ENCODE measurements at regions not wholly inside any gene's neighbourhood (a gene's known extent, or its start where the extent isn't known, plus 50 kb on each side); places are given as distances from the start of the nearest gene placed in this dataset.

DNA sequence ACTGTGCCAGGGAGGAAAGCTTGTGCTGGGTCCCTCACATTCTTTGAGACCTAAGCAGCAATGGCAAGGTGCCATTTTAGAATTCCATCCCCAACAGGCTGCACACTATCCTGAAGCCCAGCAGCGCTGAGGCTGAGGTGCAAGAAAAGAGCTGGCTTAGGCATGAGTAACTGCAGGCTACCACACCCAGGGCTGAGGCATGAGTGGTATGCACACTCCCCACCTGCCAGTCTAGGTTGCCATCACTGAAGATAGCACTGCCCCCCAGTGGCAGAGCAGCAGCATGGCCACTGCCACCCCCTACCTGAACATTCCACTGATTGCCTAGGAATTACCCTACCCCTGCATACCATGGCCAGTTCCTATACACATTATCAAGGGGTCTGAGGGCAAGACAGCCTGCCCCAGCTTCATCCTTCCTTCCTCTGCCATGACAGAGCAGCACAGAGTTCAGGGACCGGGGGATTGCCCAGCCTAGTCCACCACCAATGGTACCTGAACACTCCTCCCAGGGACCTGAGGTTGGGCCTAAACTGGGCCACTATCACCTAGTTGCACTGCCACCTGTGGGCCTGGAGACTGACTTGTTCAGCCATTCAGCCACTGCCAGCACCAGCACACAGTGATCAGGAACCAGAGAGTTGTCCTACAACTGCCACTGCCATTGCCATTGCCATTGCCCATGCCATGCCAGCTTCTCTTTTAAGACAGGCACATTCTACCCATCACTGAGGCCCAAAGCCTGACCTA lies 129.8 kb downstream of the SATB1 start:
- TF ChIP-seq POLR2AphosphoS5 (IDR thresholded peaks at IDR 0.05; ENCODE audit: low read depth, low read length) (no peak), POLR2A (IDR thresholded peaks at IDR 0.05; ENCODE audit: low read depth, low read length) (no peak), TAF1 (IDR thresholded peaks at IDR 0.05; ENCODE audit: borderline replicate concordance, low read depth, low read length) (no peak)
- peak; percentile 1 for DNase-seq (ENCODE audit: insufficient read length)
- peak; percentile 76 for FAIRE-seq

DNA sequence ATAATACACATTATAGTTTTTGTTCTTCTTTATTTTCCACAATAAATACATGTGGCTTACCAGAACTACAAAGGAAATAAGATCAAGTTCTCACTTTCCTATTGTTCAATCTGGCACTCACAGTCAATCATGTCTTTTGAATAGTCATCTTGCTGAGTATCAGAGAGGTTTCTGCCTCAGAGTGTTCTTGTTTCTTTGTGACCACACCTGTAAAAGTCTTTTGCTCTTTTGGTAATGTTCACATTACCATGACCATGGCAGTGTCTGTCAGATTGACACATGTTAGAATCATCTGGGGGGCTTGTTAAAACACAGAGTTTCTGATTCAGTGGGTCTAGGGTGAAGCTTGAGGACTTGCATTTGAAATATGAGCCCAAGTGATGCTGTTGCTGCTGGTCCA lies 135.0 kb downstream of the SATB1 start:
- FAIRE-seq (no peak), DNase-seq (ENCODE audit: insufficient read length) (no peak)
- TF ChIP-seq POLR2A (IDR thresholded peaks at IDR 0.05; ENCODE audit: low read depth, low read length): no peak
- no peak for TF ChIP-seq POLR2AphosphoS5 (IDR thresholded peaks at IDR 0.05; ENCODE audit: low read depth, low read length)
- no peak for TF ChIP-seq TAF1 (IDR thresholded peaks at IDR 0.05; ENCODE audit: borderline replicate concordance, low read depth, low read length)

DNA sequence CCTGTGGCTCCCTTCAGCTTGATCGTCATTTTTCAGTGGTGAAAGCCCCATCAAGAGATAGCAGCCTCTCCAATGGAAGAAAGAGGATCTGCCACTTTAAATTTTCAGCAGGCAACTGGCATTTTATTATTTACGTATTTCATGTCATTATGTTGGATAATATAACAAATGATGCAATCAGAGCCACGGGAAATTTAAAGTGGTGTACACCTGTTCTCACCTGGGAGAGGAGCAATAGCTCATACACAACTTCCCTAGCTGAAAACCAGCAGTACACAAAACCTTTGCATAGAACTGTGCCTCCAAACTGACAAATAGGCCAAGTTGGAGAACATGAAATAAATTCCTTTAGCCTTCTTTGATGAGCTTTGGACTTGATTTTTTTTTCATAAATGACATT lies 136.9 kb downstream of the SATB1 start:
- DNase-seq (ENCODE audit: insufficient read length) (no peak), FAIRE-seq (no peak)
- TF ChIP-seq POLR2AphosphoS5 (IDR thresholded peaks at IDR 0.05; ENCODE audit: low read depth, low read length) (no peak), TAF1 (IDR thresholded peaks at IDR 0.05; ENCODE audit: borderline replicate concordance, low read depth, low read length) (no peak), POLR2A (IDR thresholded peaks at IDR 0.05; ENCODE audit: low read depth, low read length) (no peak)

DNA sequence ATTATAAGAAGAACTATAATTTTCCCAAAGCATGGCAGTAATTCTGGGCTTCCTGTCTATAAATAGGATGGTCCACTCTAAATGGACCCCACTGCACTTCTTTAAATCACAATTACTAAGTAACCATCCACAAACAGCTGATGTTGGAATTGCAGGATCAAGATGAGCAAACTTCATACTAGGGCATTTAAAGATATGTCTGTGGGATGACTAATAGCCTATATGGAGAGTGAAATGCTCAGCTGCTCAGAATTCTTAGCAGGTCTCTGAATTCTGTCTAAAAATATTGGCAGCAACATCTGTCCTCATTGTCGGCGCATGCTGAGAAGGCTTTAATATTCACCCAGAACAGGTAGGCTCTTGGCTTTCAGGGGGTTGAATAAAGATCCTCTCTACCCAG lies 140.4 kb downstream of the SATB1 start:
- FAIRE-seq: no peak
- no peak for DNase-seq (ENCODE audit: insufficient read length)
- TF ChIP-seq POLR2A (IDR thresholded peaks at IDR 0.05; ENCODE audit: low read depth, low read length) (no peak), TAF1 (IDR thresholded peaks at IDR 0.05; ENCODE audit: borderline replicate concordance, low read depth, low read length) (no peak), POLR2AphosphoS5 (IDR thresholded peaks at IDR 0.05; ENCODE audit: low read depth, low read length) (no peak)

DNA sequence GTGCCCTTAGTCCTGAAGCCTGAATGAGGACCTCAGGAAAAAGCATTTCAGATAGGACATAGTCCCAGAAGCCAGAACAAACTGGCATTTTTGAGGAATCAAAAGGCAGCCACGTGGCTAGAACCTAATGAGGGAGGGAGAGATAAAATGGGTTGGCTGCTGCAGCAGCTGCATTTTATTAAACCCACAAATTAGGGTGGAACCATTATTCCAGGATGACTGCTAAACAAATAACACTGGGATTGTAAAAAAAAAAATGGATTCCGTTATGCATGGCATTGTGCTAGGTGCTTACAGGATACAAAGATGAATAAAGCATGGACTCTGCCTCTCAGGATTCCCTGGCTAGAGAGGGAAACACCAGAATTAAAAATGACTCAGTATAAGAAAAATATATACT lies 141.5 kb downstream of the SATB1 start:
- FAIRE-seq (no peak), DNase-seq (ENCODE audit: insufficient read length) (no peak)
- no peak for TF ChIP-seq POLR2AphosphoS5 (IDR thresholded peaks at IDR 0.05; ENCODE audit: low read depth, low read length)
- TF ChIP-seq TAF1 (IDR thresholded peaks at IDR 0.05; ENCODE audit: borderline replicate concordance, low read depth, low read length): no peak
- no peak for TF ChIP-seq POLR2A (IDR thresholded peaks at IDR 0.05; ENCODE audit: low read depth, low read length)

DNA sequence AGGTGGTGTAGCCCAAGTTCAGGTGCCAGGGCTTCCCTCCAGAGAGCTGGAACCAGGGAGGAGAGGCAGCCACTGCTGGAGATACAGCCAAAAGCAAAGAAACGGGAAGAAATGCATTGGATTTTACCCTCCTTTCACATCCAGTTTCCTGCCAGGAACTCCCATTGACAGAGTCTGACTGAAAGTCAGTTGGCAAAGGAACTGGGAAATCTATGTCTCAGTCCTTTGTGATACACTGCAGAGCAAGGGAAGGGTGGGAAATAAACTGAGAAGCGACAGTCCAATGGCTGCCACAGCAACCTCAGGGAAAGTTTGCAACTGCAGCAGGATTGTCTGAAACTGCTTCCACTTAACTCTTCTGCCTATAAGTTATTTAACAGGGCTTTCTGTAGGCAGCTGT lies 142.6 kb downstream of the SATB1 start:
- FAIRE-seq: no peak
- DNase-seq (ENCODE audit: insufficient read length): no peak
- TF ChIP-seq POLR2A (IDR thresholded peaks at IDR 0.05; ENCODE audit: low read depth, low read length) (no peak), POLR2AphosphoS5 (IDR thresholded peaks at IDR 0.05; ENCODE audit: low read depth, low read length) (no peak), TAF1 (IDR thresholded peaks at IDR 0.05; ENCODE audit: borderline replicate concordance, low read depth, low read length) (no peak)

DNA sequence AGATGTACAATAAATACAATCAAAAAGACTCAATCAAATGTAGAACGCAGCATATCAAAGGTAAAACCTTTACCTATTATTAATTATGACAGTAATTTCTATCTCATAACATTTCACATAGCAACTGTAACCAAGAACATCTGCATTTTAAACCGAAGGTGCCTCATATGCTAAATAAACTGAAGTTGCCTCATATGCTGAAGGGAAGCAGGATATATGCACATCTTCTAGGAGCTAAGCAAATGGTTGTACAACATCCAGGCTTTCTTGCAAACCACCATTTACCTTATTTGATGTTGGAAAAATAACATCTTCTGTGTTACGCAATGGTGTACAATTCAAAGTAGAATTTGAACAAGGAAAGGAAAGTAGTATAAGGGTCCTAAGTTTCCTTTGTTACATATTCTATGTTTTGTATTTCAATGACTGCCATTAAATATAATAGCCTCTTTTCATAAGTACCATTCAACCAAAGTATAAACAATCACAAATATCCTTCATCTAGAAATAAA lies 145.9 kb downstream of the SATB1 start:
- DNase-seq (ENCODE audit: insufficient read length): no peak
- no peak for FAIRE-seq
- TF ChIP-seq TAF1 (IDR thresholded peaks at IDR 0.05; ENCODE audit: borderline replicate concordance, low read depth, low read length): no peak
- TF ChIP-seq POLR2A (IDR thresholded peaks at IDR 0.05; ENCODE audit: low read depth, low read length): no peak
- no peak for TF ChIP-seq POLR2AphosphoS5 (IDR thresholded peaks at IDR 0.05; ENCODE audit: low read depth, low read length)

DNA sequence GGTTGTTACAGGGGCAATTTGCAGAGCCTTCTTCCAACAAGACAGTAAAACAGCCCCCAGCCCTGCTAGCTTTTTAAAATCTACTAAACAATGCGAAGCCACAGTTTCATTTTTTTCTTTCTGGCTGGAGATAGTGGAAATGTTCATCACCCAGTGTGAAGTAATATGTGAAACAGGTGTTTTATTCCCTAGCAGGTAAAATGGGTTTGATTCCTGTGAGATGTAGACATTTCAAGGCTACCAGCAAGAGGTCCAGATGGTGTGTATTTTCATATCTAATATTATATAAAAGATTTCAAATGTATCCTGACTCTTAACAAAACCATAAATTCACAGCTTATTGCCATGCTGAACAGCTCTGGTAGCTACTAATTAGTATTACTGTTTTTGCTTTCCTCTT lies 160.3 kb downstream of the SATB1 start:
- no peak for TF ChIP-seq POLR2AphosphoS5 (IDR thresholded peaks at IDR 0.05; ENCODE audit: low read depth, low read length)
- no peak for TF ChIP-seq TAF1 (IDR thresholded peaks at IDR 0.05; ENCODE audit: borderline replicate concordance, low read depth, low read length)
- no peak for TF ChIP-seq POLR2A (IDR thresholded peaks at IDR 0.05; ENCODE audit: low read depth, low read length)
- no peak for DNase-seq (ENCODE audit: insufficient read length)

DNA sequence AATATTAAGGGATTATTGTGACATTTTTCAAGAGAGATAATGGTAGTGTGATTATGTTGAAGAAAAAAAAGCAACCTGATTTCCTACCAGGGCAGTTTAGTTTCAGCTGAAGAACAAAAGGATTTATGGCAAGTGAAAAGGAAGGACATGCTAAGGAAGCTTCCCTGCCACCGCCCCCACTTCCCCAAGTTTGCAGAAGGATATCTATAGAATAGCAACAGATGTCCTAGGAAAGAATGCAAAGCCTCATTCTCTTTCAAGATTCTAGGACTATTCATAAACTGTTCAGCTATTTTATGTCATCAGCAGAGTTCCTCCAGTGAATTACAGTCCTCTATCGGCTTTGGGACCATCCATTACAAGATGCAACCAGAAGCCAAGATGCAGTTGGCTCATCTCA lies 160.8 kb downstream of the SATB1 start:
- TF ChIP-seq POLR2A (IDR thresholded peaks at IDR 0.05; ENCODE audit: low read depth, low read length): no peak
- no peak for TF ChIP-seq POLR2AphosphoS5 (IDR thresholded peaks at IDR 0.05; ENCODE audit: low read depth, low read length)
- no peak for TF ChIP-seq TAF1 (IDR thresholded peaks at IDR 0.05; ENCODE audit: borderline replicate concordance, low read depth, low read length)
- DNase-seq (ENCODE audit: insufficient read length): no peak
- no peak for FAIRE-seq

More for the DNA sequence above, 160.3 kb downstream of the SATB1 start:
- no peak for FAIRE-seq

DNA sequence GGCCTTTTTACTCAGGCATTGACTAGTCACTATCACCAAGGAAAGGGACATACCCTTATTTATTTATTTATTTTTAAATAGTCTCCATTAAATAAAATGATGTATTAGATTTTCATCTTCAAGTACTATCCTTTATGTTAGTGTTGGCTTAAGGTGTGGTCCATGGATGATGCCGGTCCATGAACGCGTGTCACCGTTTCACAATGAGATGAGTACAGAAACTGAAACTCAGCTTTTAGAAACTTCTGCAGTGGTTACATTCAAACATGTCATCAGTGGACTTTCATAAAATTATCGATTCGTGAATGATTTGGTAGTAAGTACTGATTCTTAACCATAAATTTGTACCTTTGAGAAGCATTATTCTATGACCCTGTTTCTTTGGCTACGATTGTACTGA lies 166.6 kb downstream of the SATB1 start:
- DNase-seq (ENCODE audit: insufficient read length) (no peak), FAIRE-seq (no peak)
- no peak for TF ChIP-seq TAF1 (IDR thresholded peaks at IDR 0.05; ENCODE audit: borderline replicate concordance, low read depth, low read length)
- no peak for TF ChIP-seq POLR2A (IDR thresholded peaks at IDR 0.05; ENCODE audit: low read depth, low read length)
- no peak for TF ChIP-seq POLR2AphosphoS5 (IDR thresholded peaks at IDR 0.05; ENCODE audit: low read depth, low read length)

DNA sequence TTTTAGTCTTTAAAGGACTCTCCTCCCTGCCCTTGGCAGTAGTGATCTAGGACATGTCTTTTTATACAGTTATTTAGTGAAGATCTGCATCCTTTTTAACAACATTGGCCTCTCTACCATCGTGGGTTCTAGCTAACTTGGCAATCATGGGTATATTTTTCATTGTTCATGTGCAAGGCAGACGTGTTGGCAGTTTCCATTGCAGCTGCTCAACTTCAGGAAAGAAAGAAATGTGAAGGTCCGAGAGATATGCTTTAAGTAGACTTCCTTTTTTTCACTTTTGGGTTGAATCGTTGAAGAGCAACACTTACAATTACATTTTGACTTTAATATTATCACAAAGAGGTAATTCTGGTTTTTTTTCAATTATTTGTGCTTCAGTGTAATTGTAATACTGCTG lies 172.6 kb downstream of the SATB1 start:
- FAIRE-seq (no peak), DNase-seq (ENCODE audit: insufficient read length) (no peak)
- TF ChIP-seq POLR2AphosphoS5 (IDR thresholded peaks at IDR 0.05; ENCODE audit: low read depth, low read length): no peak
- no peak for TF ChIP-seq POLR2A (IDR thresholded peaks at IDR 0.05; ENCODE audit: low read depth, low read length)
- no peak for TF ChIP-seq TAF1 (IDR thresholded peaks at IDR 0.05; ENCODE audit: borderline replicate concordance, low read depth, low read length)

DNA sequence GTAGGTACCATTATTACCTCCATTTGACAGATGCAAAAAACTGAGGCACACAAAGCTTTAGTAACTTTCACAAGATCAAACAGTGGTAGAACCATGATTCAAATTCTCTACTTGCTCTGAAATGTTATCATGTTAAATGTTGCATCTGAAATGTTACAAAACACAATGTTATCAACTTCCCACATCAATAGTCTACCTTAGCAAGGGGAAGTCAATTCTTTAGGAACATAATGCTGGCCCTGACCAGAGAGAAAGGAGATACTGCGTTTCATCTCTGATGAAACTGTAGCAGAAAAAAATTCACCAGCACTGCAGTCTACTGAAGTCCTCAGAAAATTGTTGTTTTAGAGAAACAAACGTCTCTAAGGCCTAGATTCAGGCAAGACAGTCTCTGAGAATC lies 174.1 kb downstream of the SATB1 start:
- no peak for TF ChIP-seq POLR2A (IDR thresholded peaks at IDR 0.05; ENCODE audit: low read depth, low read length)
- no peak for TF ChIP-seq POLR2AphosphoS5 (IDR thresholded peaks at IDR 0.05; ENCODE audit: low read depth, low read length)
- no peak for TF ChIP-seq TAF1 (IDR thresholded peaks at IDR 0.05; ENCODE audit: borderline replicate concordance, low read depth, low read length)
- FAIRE-seq (no peak), DNase-seq (ENCODE audit: insufficient read length) (no peak)

Data from GM12892 (cell line).